Thoracic aorta (tissue), 2 donors: ENCODE measurements at regions not wholly inside any gene's neighbourhood (a gene's known extent, or its start where the extent isn't known, plus 50 kb on each side); places are given as distances from the start of the nearest gene placed in this dataset.
A peak's percentile ranks its signal among the peaks of the same experiment; 100 is the strongest.

Experiments used
- ATAC-seq: fragments of 150-250 bp; one replicate; pipeline ENCODE4 v1.8.0; 2017; ENCODE audit warnings: low read depth; ENCODE audit not compliant: insufficient number of reproducible peaks, low FRiP score
- DNase-seq: peaks from one replicate; pipeline ENCODE4 v3.0.0-alpha.2; 2020; ENCODE audit warnings: low spot score
- H3K27ac ChIP-seq, 2 donors: fragments of 200-600 bp; sonication (generic); 1 replicate in 1 of 2; 2 replicates in 1 of 2; pipeline ENCODE4 v1.5.1; 2016; ENCODE audit warnings: mild to moderate bottlenecking in 2 of 2, moderate library complexity in 2 of 2
- H3K27me3 ChIP-seq: fragments of 200-600 bp; sonication (generic); replicated peaks from 2 replicates; pipeline ENCODE4 v1.6.0; 2016; ENCODE audit warnings: mild to moderate bottlenecking; ENCODE audit not compliant: insufficient read depth
- H3K36me3 ChIP-seq: fragments of 200-600 bp; sonication (generic); one replicate; pipeline ENCODE4 v1.5.1; 2016
- H3K4me1 ChIP-seq, 2 donors: fragments of 200-600 bp; sonication (generic); 1 replicate in 1 of 2; 2 replicates in 1 of 2; pipeline versions ENCODE4 v1.5.1 to v1.6.0; 2016; ENCODE audit warnings: low read depth in 2 of 2, mild to moderate bottlenecking in 1 of 2; ENCODE audit not compliant: control insufficient read depth in 1 of 2
- H3K4me3 ChIP-seq: fragments of 200-600 bp; sonication (generic); 2 replicates; pipeline ENCODE4 v1.5.1; 2016; ENCODE audit warnings: mild to moderate bottlenecking
- H3K9me3 ChIP-seq: fragments of 200-600 bp; sonication (generic); 2 replicates; pipeline ENCODE4 v1.5.1; 2016
- TF ChIP-seq, protein P1 (sequence below): fragments of 200-600 bp; sonication (generic); IDR thresholded peaks from one replicate; pipeline ENCODE4 v1.5.1; 2019; ENCODE audit warnings: antibody characterized with exemption

DNA sequence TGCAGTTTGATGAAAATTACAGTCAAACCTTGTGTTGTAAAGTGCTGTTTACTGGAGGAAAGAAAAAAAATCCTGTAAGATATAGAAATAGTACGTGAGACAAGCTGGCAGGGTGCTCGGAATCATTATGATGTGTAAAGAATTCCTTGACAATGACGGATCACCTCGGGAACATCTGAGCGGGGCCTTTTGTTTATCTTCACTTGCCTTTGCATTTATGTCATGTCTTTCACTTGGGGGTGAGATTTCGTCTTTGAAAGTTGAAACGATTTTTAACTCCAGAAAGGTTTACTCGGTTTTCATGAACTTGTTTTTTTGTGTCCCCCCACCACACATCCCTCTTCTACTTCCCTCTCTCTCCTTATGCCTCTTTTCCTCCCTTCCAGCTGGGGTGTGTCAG, 128.3 kb upstream of the VEPH1 start:
- H3K4me1 ChIP-seq = no peaks in the 10 kb centered on the region
- no peaks in the 10 kb centered on the region for H3K36me3 ChIP-seq

GRCh38 chr3:157626817-157627216, 123.6 kb upstream of the VEPH1 start:
- Histone ChIP-seq H3K4me3 (no peak overlapping the region), H3K27ac (no peak overlapping the region), H3K9me3 (no peaks in the 10 kb centered on the region), H3K4me1 (no peaks in the 10 kb centered on the region), H3K27me3 (no peaks in the 10 kb centered on the region), H3K36me3 (no peaks in the 10 kb centered on the region)
- TF ChIP-seq, protein P1, sequence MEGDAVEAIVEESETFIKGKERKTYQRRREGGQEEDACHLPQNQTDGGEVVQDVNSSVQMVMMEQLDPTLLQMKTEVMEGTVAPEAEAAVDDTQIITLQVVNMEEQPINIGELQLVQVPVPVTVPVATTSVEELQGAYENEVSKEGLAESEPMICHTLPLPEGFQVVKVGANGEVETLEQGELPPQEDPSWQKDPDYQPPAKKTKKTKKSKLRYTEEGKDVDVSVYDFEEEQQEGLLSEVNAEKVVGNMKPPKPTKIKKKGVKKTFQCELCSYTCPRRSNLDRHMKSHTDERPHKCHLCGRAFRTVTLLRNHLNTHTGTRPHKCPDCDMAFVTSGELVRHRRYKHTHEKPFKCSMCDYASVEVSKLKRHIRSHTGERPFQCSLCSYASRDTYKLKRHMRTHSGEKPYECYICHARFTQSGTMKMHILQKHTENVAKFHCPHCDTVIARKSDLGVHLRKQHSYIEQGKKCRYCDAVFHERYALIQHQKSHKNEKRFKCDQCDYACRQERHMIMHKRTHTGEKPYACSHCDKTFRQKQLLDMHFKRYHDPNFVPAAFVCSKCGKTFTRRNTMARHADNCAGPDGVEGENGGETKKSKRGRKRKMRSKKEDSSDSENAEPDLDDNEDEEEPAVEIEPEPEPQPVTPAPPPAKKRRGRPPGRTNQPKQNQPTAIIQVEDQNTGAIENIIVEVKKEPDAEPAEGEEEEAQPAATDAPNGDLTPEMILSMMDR = no peak
- DNase-seq (no peak), ATAC-seq (no peak)

More for the DNA sequence above, 128.3 kb upstream of the VEPH1 start:
- H3K27ac ChIP-seq = no peak overlapping the region
- TF ChIP-seq, protein P1 = no peak
- DNase-seq (no peak), ATAC-seq (no peak)
- no peaks in the 10 kb centered on the region for H3K9me3 ChIP-seq
- H3K4me3 ChIP-seq = no peak overlapping the region
- no peaks in the 10 kb centered on the region for H3K27me3 ChIP-seq

DNA sequence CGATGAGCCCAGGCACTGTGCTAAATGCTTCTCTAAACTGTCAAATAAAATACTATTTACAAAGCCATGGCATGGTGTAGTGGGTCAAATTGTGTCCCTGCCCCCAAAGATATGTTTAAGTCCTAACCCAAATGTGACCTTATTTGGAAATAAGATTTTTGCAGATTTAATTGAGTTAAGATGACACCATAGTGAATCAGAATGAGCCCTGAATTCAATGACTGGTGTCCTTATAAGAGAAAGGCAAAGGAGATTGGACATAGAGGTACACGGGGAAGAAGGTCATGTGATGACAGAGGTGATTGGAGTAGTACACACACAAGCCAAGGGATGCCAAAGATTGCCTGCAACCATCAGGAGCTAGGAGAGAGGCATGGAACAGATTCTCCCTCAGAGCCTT, 121.6 kb upstream of the VEPH1 start:
- DNase-seq (no peak), ATAC-seq (no peak)
- Histone ChIP-seq H3K36me3 (no peaks in the 10 kb centered on the region), H3K27ac (no peak overlapping the region), H3K4me1 (no peaks in the 10 kb centered on the region), H3K9me3 (no peaks in the 10 kb centered on the region), H3K27me3 (no peaks in the 10 kb centered on the region), H3K4me3 (no peak overlapping the region)
- TF ChIP-seq, protein P1 = no peak

DNA sequence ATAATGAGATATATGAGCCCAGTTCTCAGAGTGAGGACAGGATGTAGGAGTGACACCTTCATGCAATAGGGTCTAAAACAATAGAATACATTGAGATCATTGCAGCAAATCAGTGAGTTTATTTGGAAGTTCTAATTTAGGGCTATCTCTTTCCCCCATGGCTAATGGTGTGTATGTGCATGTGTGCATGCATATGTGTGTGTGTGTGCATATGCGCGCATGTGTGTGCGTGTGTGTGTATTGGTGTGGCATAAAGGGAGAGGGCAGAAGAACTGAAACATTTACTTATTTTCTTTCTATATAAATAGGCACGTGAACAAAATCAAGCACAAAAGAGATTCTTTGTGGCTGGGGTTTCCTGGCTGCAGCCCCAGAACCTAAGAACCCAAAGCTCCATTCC, 115.7 kb upstream of the VEPH1 start:
- TF ChIP-seq, protein P1 = no peak
- H3K27me3 ChIP-seq = no peaks in the 10 kb centered on the region
- no peaks in the 10 kb centered on the region for H3K36me3 ChIP-seq
- H3K4me3 ChIP-seq = no peak overlapping the region
- no peak for ATAC-seq
- no peaks in the 10 kb centered on the region for H3K4me1 ChIP-seq
- H3K27ac ChIP-seq = no peak overlapping the region
- DNase-seq = no peak
- H3K9me3 ChIP-seq = no peaks in the 10 kb centered on the region

DNA sequence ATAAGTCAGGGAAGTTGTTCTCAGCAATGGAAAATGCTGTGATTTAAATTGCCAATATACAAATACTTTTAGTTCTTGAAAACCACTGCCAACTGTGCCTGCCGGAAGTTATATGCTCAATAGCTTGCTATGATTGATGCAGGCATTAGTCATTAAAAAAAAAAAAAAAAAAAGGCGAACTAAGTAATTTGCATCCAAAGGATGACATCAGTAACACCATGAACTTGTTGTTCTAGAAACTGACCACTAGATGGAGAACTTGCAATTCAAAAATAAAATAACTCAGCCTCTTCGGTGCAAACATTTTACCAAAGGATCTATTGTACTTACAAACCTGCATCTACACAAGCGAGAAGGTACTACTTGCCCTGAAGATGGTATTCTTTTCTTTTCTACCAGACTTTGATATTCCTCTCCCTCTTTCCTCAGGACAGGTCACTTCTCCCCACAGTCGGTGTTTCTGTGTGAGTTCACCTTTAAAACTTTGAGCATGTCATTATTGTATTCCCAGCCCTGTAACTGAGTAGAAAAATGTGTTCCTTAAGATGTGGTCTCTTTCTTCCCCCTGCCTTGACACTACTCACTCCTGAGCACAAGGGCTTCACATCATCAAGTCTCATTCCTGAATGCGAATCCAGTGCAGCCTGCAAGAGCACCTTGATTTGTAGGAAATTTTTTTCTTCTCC, 115.0 kb upstream of the VEPH1 start:
- TF ChIP-seq, protein P1 = peak; percentile 57
- DNase-seq = no peak
- ATAC-seq = peak; percentile 17
- H3K4me3 ChIP-seq = peak overlapping the region; percentile 15
- H3K36me3 ChIP-seq = no peaks in the 10 kb centered on the region
- H3K27ac ChIP-seq = no peak overlapping the region
- H3K9me3 ChIP-seq = no peaks in the 10 kb centered on the region
- no peaks in the 10 kb centered on the region for H3K27me3 ChIP-seq
- H3K4me1 ChIP-seq = no peaks in the 10 kb centered on the region
